ENCODE measurements at regions not wholly inside any gene's neighbourhood (a gene's known extent, or its start where the extent isn't known, plus 50 kb on each side); places are given as distances from the start of the nearest gene placed in this dataset.
"Not testable (repeated sequence)": the region's sequence is repeated elsewhere in the genome, so short reads cannot be mapped to it uniquely, and the experiment has no call there.

- not testable (repeated sequence) for DNase-seq (ENCODE audit: low spot score)
Observed at GRCh38 chr17:30712859-30713258, 111.6 kb downstream of the CRLF3 start.

GRCh38 chr17:30711626-30712507, 112.6 kb downstream of the CRLF3 start:
- DNase-seq (ENCODE audit: low spot score), result not testable (repeated sequence)

DNA sequence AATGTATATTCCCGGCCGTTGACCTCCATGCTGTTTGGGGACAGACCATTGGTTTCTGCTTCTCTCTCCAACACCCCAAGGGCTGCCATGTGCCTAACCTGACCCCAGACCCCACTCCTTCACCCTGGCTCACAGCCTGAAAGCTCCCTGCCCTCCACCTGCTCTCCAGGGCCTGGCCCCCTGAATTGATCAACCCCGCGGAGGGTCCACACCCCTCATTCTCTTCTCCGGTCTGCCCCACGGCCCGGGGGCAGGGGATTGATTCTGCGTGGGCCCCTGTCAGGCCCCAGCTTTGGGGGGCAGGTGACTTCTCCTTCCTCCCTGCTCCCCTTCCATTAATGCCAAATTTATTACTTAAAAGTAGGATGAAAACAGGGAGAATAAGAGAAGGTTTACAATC, 113.3 kb downstream of the CRLF3 start:
- DNase-seq (ENCODE audit: low spot score), result not testable (repeated sequence)

GRCh38 chr17:30710276-30711088, 114.0 kb downstream of the CRLF3 start:
- not testable (repeated sequence) for DNase-seq (ENCODE audit: low spot score)

GRCh38 chr17:30709561-30710275, 114.8 kb downstream of the CRLF3 start:
- DNase-seq (ENCODE audit: low spot score), result not testable (repeated sequence)

DNA sequence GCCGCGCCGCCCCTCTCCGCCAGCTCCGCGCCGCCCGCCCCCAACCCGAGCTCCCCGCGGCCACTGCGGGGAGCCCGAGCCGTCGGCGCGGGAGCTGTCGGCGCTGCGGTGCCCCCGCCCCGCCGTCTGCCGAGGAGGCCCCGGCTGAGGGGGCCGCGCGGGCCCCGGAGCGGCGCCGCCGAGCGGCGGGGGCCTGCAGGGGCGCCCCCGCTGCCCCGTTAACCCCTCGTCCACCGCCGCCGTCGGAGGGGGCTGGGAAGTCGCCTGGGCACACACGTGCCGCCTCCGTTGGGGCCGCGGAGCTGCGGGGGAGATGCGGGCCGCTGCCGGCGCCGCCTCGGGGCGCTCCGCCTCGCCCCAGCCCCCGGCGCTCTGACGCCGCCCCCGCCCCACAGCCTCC, 115.4 kb downstream of the CRLF3 start:
- DNase-seq (ENCODE audit: low spot score), result not testable (repeated sequence)

GRCh38 chr17:30708241-30709078, 116.0 kb downstream of the CRLF3 start:
- DNase-seq (ENCODE audit: low spot score), result not testable (repeated sequence)

DNA sequence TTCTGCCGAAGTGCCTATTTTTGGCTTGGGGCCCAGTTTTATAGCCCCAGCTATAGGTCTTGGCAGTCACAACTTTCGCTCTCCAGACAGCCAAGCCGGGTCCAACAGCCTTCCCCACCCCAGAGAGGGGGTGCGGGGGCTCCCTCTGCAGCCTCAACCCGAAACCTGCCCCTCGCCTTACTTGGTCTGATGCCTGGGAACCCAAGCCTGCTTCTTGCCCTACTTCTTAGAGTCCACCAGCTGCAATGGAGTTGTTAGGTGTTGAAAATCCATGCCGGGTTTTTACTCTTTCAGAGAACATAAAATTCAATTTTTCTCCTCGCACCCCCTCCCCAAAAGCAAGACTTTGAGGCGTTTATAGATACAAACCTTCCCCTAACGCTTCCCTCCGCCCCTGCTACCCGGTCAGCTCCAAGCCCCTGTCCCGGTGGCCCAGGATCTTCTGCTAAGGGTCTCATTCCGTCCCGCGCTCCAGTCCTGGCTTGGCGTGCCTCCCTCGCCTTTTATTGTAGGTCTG, 116.7 kb downstream of the CRLF3 start:
- not testable (repeated sequence) for DNase-seq (ENCODE audit: low spot score)

DNA sequence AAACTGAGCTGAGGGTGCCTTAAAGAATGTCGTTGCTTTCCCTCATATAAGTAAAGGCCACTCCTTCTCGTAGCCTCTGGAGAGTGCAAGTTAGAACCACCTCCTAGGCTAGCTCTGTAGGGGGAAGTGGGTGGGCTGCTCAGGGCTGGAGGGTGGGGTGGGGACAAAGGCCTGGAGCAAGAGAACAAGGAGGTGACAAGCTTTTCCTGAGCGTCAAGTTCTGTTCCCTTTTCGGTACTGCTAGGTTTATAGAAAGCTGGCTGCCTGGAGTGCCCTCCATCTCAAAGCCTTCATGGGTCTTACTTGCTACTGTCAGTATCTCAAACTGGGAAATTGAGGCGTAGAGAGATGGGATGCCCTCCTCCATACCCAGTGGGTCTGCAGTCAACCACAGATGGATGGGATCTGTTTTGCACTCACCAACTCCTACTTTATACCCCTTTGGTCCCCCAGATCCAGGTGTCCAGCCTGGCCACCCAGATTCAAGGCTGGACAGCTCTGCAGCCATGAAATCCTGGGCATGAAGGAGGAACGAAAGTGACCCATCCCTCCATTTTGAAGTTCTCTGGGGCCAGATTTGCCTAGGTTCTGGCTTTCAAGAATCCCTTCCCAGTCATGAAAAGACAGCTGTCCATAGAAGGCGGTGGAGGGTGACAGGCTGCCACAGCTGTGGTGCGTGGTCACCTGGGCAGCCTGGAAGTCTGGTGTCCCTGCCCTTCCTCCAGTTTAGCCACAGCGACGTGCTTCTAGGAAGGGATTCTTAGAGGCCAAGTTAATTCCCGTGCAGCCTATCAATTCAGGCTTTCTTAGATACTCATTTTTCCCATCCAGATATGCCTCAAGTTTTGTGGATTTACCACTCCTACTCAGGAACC, 117.8 kb downstream of the CRLF3 start:
- not testable (repeated sequence) for DNase-seq (ENCODE audit: low spot score)

DNA sequence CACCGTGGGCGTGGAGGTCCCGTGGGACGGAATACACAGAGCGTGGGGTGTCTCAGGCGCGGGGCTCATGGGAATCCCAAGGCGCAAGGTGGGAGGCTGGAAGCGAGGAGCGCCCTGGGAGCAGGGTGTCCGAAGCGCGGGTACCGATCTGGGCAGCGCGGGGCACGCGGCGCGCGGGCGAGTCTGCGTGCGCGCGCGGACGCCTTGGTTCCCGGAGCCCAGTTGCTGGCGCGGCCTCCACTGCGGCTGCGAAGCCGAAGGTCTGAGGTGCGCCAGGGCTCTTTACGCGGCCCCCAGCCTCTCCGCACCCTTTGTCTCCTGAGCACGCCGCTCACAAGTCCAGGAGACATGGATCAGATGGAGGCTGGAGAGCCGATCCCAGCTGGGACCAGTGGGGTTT, 118.5 kb downstream of the CRLF3 start:
- not testable (repeated sequence) for DNase-seq (ENCODE audit: low spot score)

DNA sequence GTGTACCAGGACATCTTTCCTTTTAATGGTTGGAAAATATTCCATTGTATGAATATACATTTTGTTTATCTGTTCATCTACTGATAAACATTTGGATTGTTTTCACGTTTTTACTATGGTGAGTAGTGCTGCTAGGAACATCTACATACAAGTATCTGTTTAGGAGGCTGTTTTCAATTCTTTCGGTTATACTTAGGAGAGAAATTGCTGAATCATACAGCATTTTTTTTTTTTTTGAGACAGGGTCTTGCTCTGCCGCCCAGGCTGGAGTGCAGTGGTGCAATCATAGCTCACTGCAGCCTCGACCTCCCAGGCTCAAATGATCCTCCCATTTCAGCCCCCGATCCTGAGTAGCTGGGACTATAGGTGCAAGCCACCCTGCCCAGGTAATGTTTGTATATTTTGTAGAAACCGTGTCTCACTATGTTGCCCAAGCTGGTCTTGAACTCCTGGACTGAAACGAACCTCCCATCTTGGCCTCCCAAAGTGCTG, 122.9 kb downstream of the CRLF3 start:
- no peak for DNase-seq (ENCODE audit: low spot score)

DNA sequence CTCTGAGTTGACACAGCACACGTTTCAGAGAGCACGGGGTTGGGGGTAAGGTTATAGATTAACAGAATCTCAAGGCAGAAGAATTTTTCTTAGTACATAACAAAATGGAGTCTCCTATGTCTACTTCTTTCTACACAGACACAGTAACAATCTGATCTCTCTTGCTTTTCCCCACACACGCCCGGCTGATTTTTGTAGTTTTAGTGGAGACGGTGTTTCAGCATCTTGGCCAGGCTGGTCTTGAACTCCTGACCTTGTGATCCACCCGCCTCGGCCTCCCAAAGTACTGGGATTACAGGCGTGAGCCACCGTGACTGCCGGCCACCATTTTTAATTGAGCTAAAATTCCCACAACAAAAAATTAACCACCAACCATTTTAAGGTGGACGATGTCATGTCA, 123.7 kb downstream of the CRLF3 start:
- not testable (repeated sequence) for DNase-seq (ENCODE audit: low spot score)

DNA sequence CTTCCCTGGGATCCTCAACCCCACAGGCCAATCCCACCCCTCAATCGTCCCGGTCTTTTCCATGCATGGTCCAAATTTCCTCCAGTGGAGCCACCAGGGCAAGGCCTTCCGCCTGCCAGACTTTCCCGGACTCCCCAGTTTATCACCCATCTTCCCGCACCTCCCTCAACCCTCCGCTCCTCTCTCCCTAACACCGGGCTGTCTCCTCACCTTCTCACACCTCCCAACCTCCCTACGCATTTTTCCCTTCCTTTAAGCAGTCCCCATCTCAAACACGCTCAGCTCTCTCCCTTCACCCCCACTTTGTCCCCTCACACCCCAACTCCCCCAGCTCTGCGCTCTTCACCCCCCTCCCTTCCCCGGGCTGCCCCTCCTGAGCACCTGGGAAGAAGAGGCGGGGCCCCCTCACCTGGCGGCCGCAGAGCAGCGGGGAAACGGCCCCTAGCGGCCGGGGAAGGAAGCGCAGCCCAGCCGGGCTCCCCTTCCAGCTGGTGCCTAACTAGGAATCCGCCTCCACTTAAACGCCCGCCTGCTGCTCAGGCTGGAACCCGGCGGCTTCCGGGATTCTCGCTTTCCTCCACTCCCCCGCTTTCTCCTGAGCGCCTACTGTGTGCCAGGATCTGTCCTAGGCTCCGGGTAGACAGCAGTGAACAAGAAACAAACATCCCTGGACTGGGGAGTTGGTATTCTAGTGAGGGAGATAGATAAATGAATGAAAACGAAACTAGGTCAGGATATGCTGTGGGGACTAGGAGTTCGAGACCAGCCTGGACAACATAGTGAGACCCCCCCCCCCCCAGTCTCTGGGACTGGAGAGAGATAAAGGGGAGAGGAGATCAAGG, 126.7 kb downstream of the CRLF3 start:
- DNase-seq (ENCODE audit: low spot score), result peak; percentile 46

GRCh38 chr17:30696234-30696633, 128.3 kb downstream of the CRLF3 start:
- DNase-seq (ENCODE audit: low spot score), result no peak

DNA sequence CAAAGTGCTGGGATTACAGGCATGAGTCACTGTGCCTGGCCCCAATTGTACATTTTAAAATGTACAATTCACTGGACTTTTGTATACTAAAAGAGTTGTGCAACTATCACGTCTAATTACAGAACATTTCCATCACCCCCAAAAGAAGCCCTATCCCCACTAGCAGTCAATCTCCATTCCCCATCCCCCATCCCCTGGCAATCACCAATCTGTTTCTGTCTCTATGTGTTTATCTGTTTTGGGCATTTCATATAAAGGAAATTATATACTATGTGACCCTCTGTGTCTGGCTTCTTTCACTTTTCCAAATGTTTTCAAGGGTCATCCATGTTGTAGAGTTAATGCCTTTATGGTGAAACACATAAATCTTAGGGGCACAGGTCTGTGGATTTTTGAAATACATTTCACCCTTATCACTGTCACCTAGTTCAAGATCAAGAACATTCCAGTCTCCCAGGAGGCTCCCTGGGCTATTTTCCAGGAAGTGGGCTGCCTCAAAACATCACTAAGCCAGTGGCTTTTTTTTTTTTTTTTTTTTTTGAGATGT, 129.2 kb downstream of the CRLF3 start:
- not testable (repeated sequence) for DNase-seq (ENCODE audit: low spot score)

- not testable (repeated sequence) for DNase-seq (ENCODE audit: low spot score)
Observed at GRCh38 chr17:30693772-30694171, 130.7 kb downstream of the CRLF3 start.

DNA sequence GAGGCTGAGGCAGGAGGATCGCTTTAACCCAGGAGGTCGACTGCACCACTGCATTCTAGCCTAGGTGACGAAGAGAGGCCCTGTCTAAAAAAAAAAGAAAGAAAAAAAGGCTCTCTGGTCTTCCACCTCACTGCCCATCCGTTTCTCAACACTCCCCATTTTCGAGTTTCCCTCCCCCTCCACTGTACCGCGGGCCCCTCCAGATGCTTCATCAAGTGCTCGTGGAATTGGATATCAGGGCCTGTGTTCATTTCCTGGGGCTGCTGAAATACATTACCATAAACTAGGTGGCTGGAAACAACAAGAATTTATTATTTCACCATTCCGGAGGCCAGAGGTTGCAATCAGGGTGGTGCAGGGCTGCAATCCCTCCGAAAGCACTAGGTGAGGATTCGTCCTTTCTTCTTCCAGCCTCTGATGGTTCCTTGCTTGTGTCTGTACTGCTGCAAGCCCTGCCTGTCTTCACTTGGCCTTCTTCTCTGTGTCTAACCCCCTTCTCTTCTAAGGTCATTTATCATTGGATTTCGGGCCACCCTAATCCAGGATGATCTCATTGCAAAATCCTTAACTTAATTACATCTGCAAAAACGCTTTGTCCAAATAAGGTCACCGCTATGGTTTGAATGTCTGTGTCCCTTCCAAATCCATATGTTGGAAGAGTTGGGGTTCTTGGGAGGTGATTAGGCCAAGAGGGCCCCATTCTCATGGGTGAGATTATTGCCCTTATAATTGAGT, 135.1 kb downstream of the CRLF3 start:
- DNase-seq (ENCODE audit: low spot score), result not testable (repeated sequence)
